ENCODE measurements at regions not wholly inside any gene's neighbourhood (a gene's known extent, or its start where the extent isn't known, plus 50 kb on each side); places are given as distances from the start of the nearest gene placed in this dataset.

DNA sequence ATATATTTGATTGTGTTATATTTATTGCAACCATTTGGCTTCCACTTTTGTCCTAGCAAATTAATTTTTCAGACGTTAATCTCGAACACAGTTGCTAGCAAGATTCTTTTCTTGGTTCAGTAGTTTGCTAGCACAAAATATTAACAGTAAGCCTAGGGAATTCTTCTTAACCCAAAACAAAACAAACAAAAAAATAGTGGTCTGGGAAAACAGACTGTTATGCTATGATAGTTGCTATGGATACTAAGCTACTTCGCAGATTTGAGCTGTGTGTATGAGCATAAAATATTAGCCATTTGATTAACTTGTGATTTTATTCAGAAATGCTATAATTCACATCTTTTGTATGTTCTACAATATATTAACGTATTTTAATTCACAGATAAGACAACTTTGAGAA, 541.5 kb upstream of the NETO1 start:
- no peak for DNase-seq
- CTCF ChIA-PET (ENCODE audit: partially characterized antibody), result no interaction called here
- Mint-ChIP-seq H3K9me3 (peaks cover 2 to 14% (median 8%) of the 10 kb centered on the region in 8 donors), H3K4me1 (no peaks in the 10 kb centered on the region), H3K36me3 (no peaks in the 10 kb centered on the region), H3K27ac (no peak overlapping the region), H3K27me3 (no peaks in the 10 kb centered on the region), H3K4me3 (no peak overlapping the region)
- Histone ChIP-seq H3K27me3 (ENCODE audit: insufficient read depth, low read length) (no peaks in the 10 kb centered on the region), H3K27ac (ENCODE audit: low read depth, low read length) (no peak overlapping the region), H3K4me1 (ENCODE audit: insufficient read depth, low read length) (no peaks in the 10 kb centered on the region), H3K9me3 (ENCODE audit: control insufficient read depth in 1 of 2, low read length in 2 of 2) (no peaks in the 10 kb centered on the region), H3K4me3 (ENCODE audit: low read length in 2 of 2) (no peak overlapping the region), H3K36me3 (ENCODE audit: insufficient read depth, low read length) (no peaks in the 10 kb centered on the region)
- POLR2A ChIA-PET (ENCODE audit: partially characterized antibody), result no interaction called here
- intact Hi-C loops (cut with micrococcal nuclease), result no loop called here

DNA sequence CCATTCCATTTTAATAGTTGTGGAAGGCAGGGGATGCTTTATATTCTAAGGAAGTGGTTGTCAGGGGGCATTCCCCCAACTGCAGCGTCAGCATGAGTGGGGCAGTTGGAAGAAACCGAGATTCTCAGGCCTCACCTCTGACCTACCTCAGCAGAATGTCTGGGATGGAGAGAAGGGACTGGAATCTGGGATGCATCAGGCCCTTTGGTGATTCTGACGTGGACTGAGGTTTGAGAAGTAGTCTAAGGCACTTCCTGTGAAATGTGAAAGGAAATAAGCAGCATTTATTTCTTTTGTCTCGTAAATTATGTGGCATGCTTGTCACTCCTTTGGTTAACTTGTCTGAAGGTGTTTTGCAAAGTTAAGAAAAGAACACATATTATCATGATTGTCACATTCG, 540.7 kb upstream of the NETO1 start:
- CTCF ChIA-PET (ENCODE audit: partially characterized antibody), result no interaction called here

DNA sequence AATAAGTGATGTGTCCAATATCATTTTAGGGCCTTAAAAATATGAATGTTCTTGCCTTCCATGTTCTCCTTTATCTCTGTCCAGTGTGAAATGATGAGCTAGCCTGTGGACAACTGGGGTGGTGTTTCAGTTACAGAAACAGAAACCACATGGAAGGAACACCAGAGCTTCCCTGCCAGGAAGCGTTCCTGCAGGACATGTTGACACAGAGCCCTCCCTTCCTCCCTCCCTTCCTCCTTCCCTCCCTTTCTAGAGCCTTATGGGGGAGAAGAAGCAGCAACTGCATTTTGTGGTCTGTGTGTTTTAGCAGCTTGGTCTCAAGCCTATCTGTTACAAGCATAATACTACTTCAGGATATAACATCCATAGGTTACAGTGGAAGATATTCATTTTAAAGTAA, 539.7 kb upstream of the NETO1 start:
- no peak for DNase-seq
- H3K27ac ChIP-seq (ENCODE audit: low read depth, low read length), result no peak overlapping the region
- H3K4me1 ChIP-seq (ENCODE audit: insufficient read depth, low read length), result no peaks in the 10 kb centered on the region
- H3K9me3 ChIP-seq (ENCODE audit: control insufficient read depth in 1 of 2, low read length in 2 of 2), result peaks cover 0 to 5% of the 10 kb centered on the region in 2 donors
- peaks cover 1 to 15% (median 11%) of the 10 kb centered on the region in 8 donors for H3K9me3 Mint-ChIP-seq
- POLR2A ChIA-PET (ENCODE audit: partially characterized antibody), result no interaction called here
- no peaks in the 10 kb centered on the region for H3K36me3 ChIP-seq (ENCODE audit: insufficient read depth, low read length)
- H3K4me1 Mint-ChIP-seq, result no peaks in the 10 kb centered on the region
- no peak overlapping the region for H3K27ac Mint-ChIP-seq
- H3K4me3 ChIP-seq (ENCODE audit: low read length in 2 of 2), result no peak overlapping the region
- H3K36me3 Mint-ChIP-seq, result no peaks in the 10 kb centered on the region
- H3K4me3 Mint-ChIP-seq, result no peak overlapping the region
- CTCF ChIA-PET (ENCODE audit: partially characterized antibody), result no interaction called here
- H3K27me3 Mint-ChIP-seq, result no peaks in the 10 kb centered on the region
- no peaks in the 10 kb centered on the region for H3K27me3 ChIP-seq (ENCODE audit: insufficient read depth, low read length)
- intact Hi-C loops (cut with micrococcal nuclease), result no loop called here

More for the DNA sequence above, 540.7 kb upstream of the NETO1 start:
- no peak overlapping the region for H3K4me3 Mint-ChIP-seq
- Histone ChIP-seq H3K9me3 (ENCODE audit: control insufficient read depth in 1 of 2, low read length in 2 of 2) (peaks cover 0 to 5% of the 10 kb centered on the region in 2 donors), H3K27me3 (ENCODE audit: insufficient read depth, low read length) (no peaks in the 10 kb centered on the region), H3K4me3 (ENCODE audit: low read length in 2 of 2) (no peak overlapping the region), H3K36me3 (ENCODE audit: insufficient read depth, low read length) (no peaks in the 10 kb centered on the region), H3K27ac (ENCODE audit: low read depth, low read length) (no peak overlapping the region), H3K4me1 (ENCODE audit: insufficient read depth, low read length) (no peaks in the 10 kb centered on the region)
- intact Hi-C loops (cut with micrococcal nuclease), result no loop called here
- H3K36me3 Mint-ChIP-seq, result no peaks in the 10 kb centered on the region
- no peak overlapping the region for H3K27ac Mint-ChIP-seq
- no peaks in the 10 kb centered on the region for H3K27me3 Mint-ChIP-seq
- no peak for DNase-seq
- POLR2A ChIA-PET (ENCODE audit: partially characterized antibody), result no interaction called here
- no peaks in the 10 kb centered on the region for H3K4me1 Mint-ChIP-seq
- peaks cover 2 to 17% (median 9%) of the 10 kb centered on the region in 8 donors for H3K9me3 Mint-ChIP-seq

DNA sequence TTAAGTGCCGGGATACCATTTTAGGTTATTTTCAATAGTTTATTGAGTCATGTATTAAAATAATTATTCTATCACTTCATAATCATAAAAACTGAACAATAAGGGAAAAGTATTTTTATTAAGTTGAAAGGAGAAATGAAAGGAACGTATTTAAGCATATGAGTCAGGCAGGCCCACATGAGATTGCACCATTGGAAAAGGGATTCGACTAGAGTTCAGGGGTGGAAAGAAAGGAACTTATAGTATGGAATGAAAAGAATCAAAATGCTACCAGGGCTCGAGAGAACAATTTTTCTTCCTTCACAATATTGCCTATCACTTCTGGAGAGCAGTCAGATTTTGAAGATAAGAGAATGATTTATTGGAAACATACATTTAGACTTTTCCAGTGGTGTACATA, 516.5 kb upstream of the NETO1 start:
- H3K9me3 Mint-ChIP-seq, result peaks cover 2 to 17% (median 10%) of the 10 kb centered on the region in 8 donors
- H3K27ac Mint-ChIP-seq, result no peak overlapping the region
- H3K4me1 Mint-ChIP-seq, result no peaks in the 10 kb centered on the region
- Histone ChIP-seq H3K4me1 (ENCODE audit: insufficient read depth, low read length) (no peaks in the 10 kb centered on the region), H3K36me3 (ENCODE audit: insufficient read depth, low read length) (no peaks in the 10 kb centered on the region), H3K27ac (ENCODE audit: low read depth, low read length) (no peak overlapping the region), H3K9me3 (ENCODE audit: control insufficient read depth in 1 of 2, low read length in 2 of 2) (no peaks in the 10 kb centered on the region), H3K27me3 (ENCODE audit: insufficient read depth, low read length) (no peaks in the 10 kb centered on the region), H3K4me3 (ENCODE audit: low read length in 2 of 2) (no peak overlapping the region)
- ChIA-PET CTCF (ENCODE audit: partially characterized antibody) (no interaction called here), POLR2A (ENCODE audit: partially characterized antibody) (no interaction called here)
- H3K27me3 Mint-ChIP-seq, result no peaks in the 10 kb centered on the region
- no peak overlapping the region for H3K4me3 Mint-ChIP-seq
- no peak for DNase-seq
- no peaks in the 10 kb centered on the region for H3K36me3 Mint-ChIP-seq
- intact Hi-C loops (cut with micrococcal nuclease), result no loop called here

DNA sequence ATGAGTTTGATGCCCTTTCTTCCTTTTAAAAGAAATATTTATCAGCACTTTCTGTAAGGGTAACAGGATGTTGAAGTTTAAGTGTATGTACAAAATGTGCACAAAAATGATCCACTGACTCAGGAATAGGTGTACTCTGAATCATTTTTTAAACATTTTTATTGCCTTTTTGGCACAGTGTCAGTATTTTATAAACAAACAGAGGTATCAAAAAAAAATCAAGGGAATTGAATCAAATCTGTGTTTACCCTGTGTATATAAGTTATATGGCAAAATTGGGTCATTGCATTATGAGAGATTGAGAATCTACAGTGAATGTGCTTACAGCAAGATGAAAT, 513.9 kb upstream of the NETO1 start:
- intact Hi-C loops (cut with micrococcal nuclease), result no loop called here
- Histone ChIP-seq H3K27ac (ENCODE audit: low read depth, low read length) (no peak overlapping the region), H3K4me3 (ENCODE audit: low read length in 2 of 2) (no peak overlapping the region), H3K36me3 (ENCODE audit: insufficient read depth, low read length) (no peaks in the 10 kb centered on the region), H3K4me1 (ENCODE audit: insufficient read depth, low read length) (no peaks in the 10 kb centered on the region), H3K9me3 (ENCODE audit: control insufficient read depth in 1 of 2, low read length in 2 of 2) (no peaks in the 10 kb centered on the region), H3K27me3 (ENCODE audit: insufficient read depth, low read length) (no peaks in the 10 kb centered on the region)
- CTCF ChIA-PET (ENCODE audit: partially characterized antibody), result no interaction called here
- no peak for DNase-seq
- peaks cover 2 to 17% (median 6%) of the 10 kb centered on the region in 8 donors for H3K9me3 Mint-ChIP-seq
- no peaks in the 10 kb centered on the region for H3K4me1 Mint-ChIP-seq
- H3K4me3 Mint-ChIP-seq, result no peak overlapping the region
- H3K27me3 Mint-ChIP-seq, result no peaks in the 10 kb centered on the region
- H3K36me3 Mint-ChIP-seq, result no peaks in the 10 kb centered on the region
- H3K27ac Mint-ChIP-seq, result no peak overlapping the region
- POLR2A ChIA-PET (ENCODE audit: partially characterized antibody), result no interaction called here

DNA sequence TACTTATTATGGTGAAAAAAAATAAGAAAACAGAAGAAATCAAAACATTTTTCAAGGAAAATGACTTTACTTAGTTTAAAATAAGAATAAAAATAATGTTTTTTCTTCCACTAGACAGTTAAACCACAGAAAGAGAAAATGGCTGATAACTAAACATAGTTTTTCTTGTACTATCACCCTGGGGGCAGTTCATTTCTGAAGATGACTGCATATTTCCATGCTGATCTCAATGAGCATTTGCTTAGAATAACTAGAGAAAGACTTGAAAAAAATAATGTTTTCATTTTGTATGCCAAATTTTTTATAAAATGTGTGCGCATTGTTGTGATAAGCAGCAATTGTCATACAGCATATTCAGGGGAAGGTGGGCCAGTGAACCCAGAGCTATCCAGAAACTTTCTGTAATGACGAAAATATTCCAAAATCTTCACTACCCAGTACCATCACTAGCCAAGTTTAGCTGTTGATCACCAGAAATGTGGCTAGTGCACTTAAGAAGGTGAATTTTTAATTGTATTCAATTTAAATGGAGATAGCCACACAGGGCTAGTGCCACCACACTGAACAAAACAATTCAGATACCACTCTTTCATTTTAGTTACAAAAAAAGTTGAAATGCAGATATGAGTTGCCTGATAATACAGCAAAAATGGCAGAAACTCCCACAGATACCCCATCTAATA, 513.4 kb upstream of the NETO1 start:
- CTCF ChIA-PET (ENCODE audit: partially characterized antibody), result no interaction called here

DNA sequence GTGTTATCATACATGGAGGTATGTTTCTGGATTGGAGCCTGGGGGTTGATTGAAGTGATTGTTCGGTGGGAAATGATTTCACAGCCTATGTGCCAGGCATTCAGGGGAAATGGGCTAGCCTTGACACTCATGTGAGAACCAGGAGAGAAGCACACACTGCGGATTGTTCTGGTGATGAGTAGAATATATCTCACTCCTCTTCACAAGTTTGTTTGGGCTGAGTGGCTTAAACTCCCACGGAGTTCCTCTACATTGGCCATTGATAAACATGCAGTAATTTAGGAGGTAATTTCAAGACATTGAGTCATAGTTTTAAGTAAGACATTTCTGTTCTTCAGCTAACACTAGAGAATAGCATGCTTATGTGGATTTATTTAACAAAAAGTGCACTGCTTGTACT, 498.9 kb upstream of the NETO1 start:
- Histone ChIP-seq H3K36me3 (ENCODE audit: insufficient read depth, low read length) (no peaks in the 10 kb centered on the region), H3K9me3 (ENCODE audit: control insufficient read depth in 1 of 2, low read length in 2 of 2) (no peaks in the 10 kb centered on the region), H3K27me3 (ENCODE audit: insufficient read depth, low read length) (no peaks in the 10 kb centered on the region), H3K27ac (ENCODE audit: low read depth, low read length) (no peak overlapping the region), H3K4me3 (ENCODE audit: low read length in 2 of 2) (no peak overlapping the region), H3K4me1 (ENCODE audit: insufficient read depth, low read length) (no peaks in the 10 kb centered on the region)
- Mint-ChIP-seq H3K27ac (no peak overlapping the region), H3K27me3 (no peaks in the 10 kb centered on the region), H3K4me3 (no peak overlapping the region), H3K4me1 (no peaks in the 10 kb centered on the region), H3K36me3 (peaks cover 0 to 5% of the 10 kb centered on the region in 2 donors), H3K9me3 (peaks cover 0 to 14% (median 5%) of the 10 kb centered on the region in 8 donors)
- ChIA-PET POLR2A (ENCODE audit: partially characterized antibody) (no interaction called here), CTCF (ENCODE audit: partially characterized antibody) (no interaction called here)
- intact Hi-C loops (cut with micrococcal nuclease), result no loop called here
- DNase-seq, result no peak

More for the DNA sequence above, 513.4 kb upstream of the NETO1 start:
- no peak overlapping the region for H3K4me3 ChIP-seq (ENCODE audit: low read length in 2 of 2)
- no peak overlapping the region for H3K27ac Mint-ChIP-seq
- POLR2A ChIA-PET (ENCODE audit: partially characterized antibody), result no interaction called here
- no peaks in the 10 kb centered on the region for H3K27me3 ChIP-seq (ENCODE audit: insufficient read depth, low read length)
- peaks cover 2 to 17% (median 7%) of the 10 kb centered on the region in 8 donors for H3K9me3 Mint-ChIP-seq
- DNase-seq, result no peak
- intact Hi-C loops (cut with micrococcal nuclease), result no loop called here
- H3K4me1 ChIP-seq (ENCODE audit: insufficient read depth, low read length), result no peaks in the 10 kb centered on the region
- no peaks in the 10 kb centered on the region for H3K36me3 ChIP-seq (ENCODE audit: insufficient read depth, low read length)
- no peaks in the 10 kb centered on the region for H3K36me3 Mint-ChIP-seq
- H3K27me3 Mint-ChIP-seq, result no peaks in the 10 kb centered on the region
- no peaks in the 10 kb centered on the region for H3K4me1 Mint-ChIP-seq
- H3K9me3 ChIP-seq (ENCODE audit: control insufficient read depth in 1 of 2, low read length in 2 of 2), result no peaks in the 10 kb centered on the region
- no peak overlapping the region for H3K4me3 Mint-ChIP-seq
- no peak overlapping the region for H3K27ac ChIP-seq (ENCODE audit: low read depth, low read length)

DNA sequence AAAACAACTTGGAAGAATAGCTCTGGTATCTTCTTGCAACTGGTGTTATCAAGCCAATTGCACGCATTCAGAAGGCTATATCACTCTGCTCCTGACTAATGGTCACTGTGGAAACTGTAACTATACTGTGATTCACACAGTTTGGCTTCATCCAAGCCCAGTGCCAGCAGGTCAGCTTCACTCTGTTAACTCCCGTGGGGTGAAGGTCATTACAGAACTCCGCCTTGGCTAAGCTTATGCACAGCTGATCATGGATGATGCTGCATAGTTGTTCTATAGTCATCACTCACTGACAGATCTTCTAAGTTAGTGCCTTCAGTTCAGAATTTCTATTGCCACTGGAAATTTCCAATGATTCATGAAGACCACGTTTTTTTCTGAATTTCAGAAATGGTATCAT, 497.2 kb upstream of the NETO1 start:
- H3K9me3 Mint-ChIP-seq, result peaks cover 0 to 10% (median 1%) of the 10 kb centered on the region in 8 donors
- H3K27me3 ChIP-seq (ENCODE audit: insufficient read depth, low read length), result no peaks in the 10 kb centered on the region
- DNase-seq, result no peak
- H3K36me3 Mint-ChIP-seq, result peaks cover 0 to 3% of the 10 kb centered on the region in 2 donors
- no peak overlapping the region for H3K27ac Mint-ChIP-seq
- no peaks in the 10 kb centered on the region for H3K4me1 ChIP-seq (ENCODE audit: insufficient read depth, low read length)
- H3K4me3 Mint-ChIP-seq, result no peak overlapping the region
- H3K27me3 Mint-ChIP-seq, result no peaks in the 10 kb centered on the region
- no peaks in the 10 kb centered on the region for H3K9me3 ChIP-seq (ENCODE audit: control insufficient read depth in 1 of 2, low read length in 2 of 2)
- no peak overlapping the region for H3K27ac ChIP-seq (ENCODE audit: low read depth, low read length)
- H3K4me1 Mint-ChIP-seq, result no peaks in the 10 kb centered on the region
- no peaks in the 10 kb centered on the region for H3K36me3 ChIP-seq (ENCODE audit: insufficient read depth, low read length)
- no peak overlapping the region for H3K4me3 ChIP-seq (ENCODE audit: low read length in 2 of 2)
- ChIA-PET CTCF (ENCODE audit: partially characterized antibody) (no interaction called here), POLR2A (ENCODE audit: partially characterized antibody) (no interaction called here)
- intact Hi-C loops (cut with micrococcal nuclease), result no loop called here

Measured in CD4-positive, alpha-beta memory T cell (primary cell).